Brain microvascular endothelial cell (primary cell): ENCODE measurements at regions not wholly inside any gene's neighbourhood (a gene's known extent, or its start where the extent isn't known, plus 50 kb on each side); places are given as distances from the start of the nearest gene placed in this dataset.

Source experiments
- DNase-seq: peaks from one replicate; pipeline ENCODE4 v3.0.0-alpha.2; 2020
- H3K27ac ChIP-seq: fragments of 250-450 bp; sonication (Bioruptor Pico); 2 replicates; pipeline ENCODE4 v1.5.1; 2020; ENCODE audit warnings: mild to moderate bottlenecking, moderate library complexity
- H3K27me3 ChIP-seq: fragments of 250-450 bp; sonication (Bioruptor Pico); replicated peaks from 2 replicates; pipeline ENCODE4 v1.5.1; 2020; ENCODE audit warnings: mild to moderate bottlenecking
- H3K36me3 ChIP-seq: fragments of 250-450 bp; sonication (Bioruptor Pico); replicated peaks from 2 replicates; pipeline ENCODE4 v1.5.1; 2020; ENCODE audit warnings: mild to moderate bottlenecking
- H3K4me3 ChIP-seq: 2 replicates; pipeline ENCODE4 v1.5.1; 2011; ENCODE audit warnings: low read depth, mild to moderate bottlenecking, control low read depth, low read length, moderate library complexity
- CTCF ChIP-seq: IDR thresholded peaks from 2 replicates; pipeline ENCODE4 v1.5.1; 2011; ENCODE audit warnings: low read depth, mild to moderate bottlenecking, moderate library complexity, low read length, control low read depth, inconsistent platforms; ENCODE audit errors: missing control alignments
- in situ Hi-C: cut with HindIII; loops from 2 replicates; pipeline ENCODE4 v1.10.0; 2017; ENCODE audit warnings: low sequenced_read_pairs, low pct_ligation_motif_present

- no peak overlapping the region for H3K4me3 ChIP-seq
- no peak overlapping the region for H3K27ac ChIP-seq
- H3K27me3 ChIP-seq = no peaks in the 10 kb centered on the region
- H3K36me3 ChIP-seq = no peaks in the 10 kb centered on the region
- in situ Hi-C loops = no loop called here
- no peak for TF ChIP-seq CTCF
- no peak for DNase-seq
Observed at GRCh38 chr20:57785061-57785460, 75.2 kb upstream of the PMEPA1 start.

GRCh38 chr20:57783956-57784837 is 74.4 kb upstream of the PMEPA1 start:
- DNase-seq = no peak
- in situ Hi-C loops = no loop called here
- H3K36me3 ChIP-seq = no peaks in the 10 kb centered on the region
- no peak overlapping the region for H3K27ac ChIP-seq
- no peaks in the 10 kb centered on the region for H3K27me3 ChIP-seq
- no peak overlapping the region for H3K4me3 ChIP-seq
- no peak for TF ChIP-seq CTCF

- Histone ChIP-seq H3K27me3 (no peaks in the 10 kb centered on the region), H3K27ac (no peak overlapping the region), H3K36me3 (no peaks in the 10 kb centered on the region), H3K4me3 (no peak overlapping the region)
- in situ Hi-C loops = no loop called here
- TF ChIP-seq CTCF = no peak
- no peak for DNase-seq
Observed at GRCh38 chr20:57783196-57783595, 73.4 kb upstream of the PMEPA1 start.

GRCh38 chr20:57782631-57783041 is 72.8 kb upstream of the PMEPA1 start:
- Histone ChIP-seq H3K27me3 (no peaks in the 10 kb centered on the region), H3K4me3 (no peak overlapping the region), H3K36me3 (no peaks in the 10 kb centered on the region), H3K27ac (no peak overlapping the region)
- TF ChIP-seq CTCF = no peak
- DNase-seq = no peak
- in situ Hi-C loops = no loop called here

- Histone ChIP-seq H3K27ac (no peak overlapping the region), H3K4me3 (no peak overlapping the region), H3K27me3 (no peaks in the 10 kb centered on the region), H3K36me3 (no peaks in the 10 kb centered on the region)
- TF ChIP-seq CTCF = no peak
- in situ Hi-C loops = no loop called here
- DNase-seq = no peak
Observed at GRCh38 chr20:57781901-57782300, 72.1 kb upstream of the PMEPA1 start.

GRCh38 chr20:57780906-57781305 is 71.1 kb upstream of the PMEPA1 start:
- in situ Hi-C loops = no loop called here
- TF ChIP-seq CTCF = no peak
- H3K27me3 ChIP-seq = no peaks in the 10 kb centered on the region
- H3K36me3 ChIP-seq = no peaks in the 10 kb centered on the region
- H3K4me3 ChIP-seq = no peak overlapping the region
- H3K27ac ChIP-seq = no peak overlapping the region
- DNase-seq = no peak
